ENCODE measurements at regions not wholly inside any gene's neighbourhood (a gene's known extent, or its start where the extent isn't known, plus 50 kb on each side); places are given as distances from the start of the nearest gene placed in this dataset.
"Not testable (repeated sequence)": the region's sequence is repeated elsewhere in the genome, so short reads cannot be mapped to it uniquely, and the experiment has no call there.

GRCh38 chr15:81830520-81830919 is 215.3 kb downstream of the MEX3B start:
- intact Hi-C loops (cut with micrococcal nuclease) = no loop called here
- TF ChIP-seq CTCF (IDR thresholded peaks at IDR 0.05; ENCODE audit: borderline replicate concordance) = no peak
- Histone ChIP-seq H3K36me3 (no peaks in the 10 kb centered on the region), H3K27me3 (ENCODE audit: low read depth) (no peaks in the 10 kb centered on the region), H3K4me3 (no peak overlapping the region), H3K9me3 (replicated peaks) (no peaks in the 10 kb centered on the region), H3K4me1 (no peaks in the 10 kb centered on the region), H3K27ac (replicated peaks) (no peak overlapping the region)
- DNase-seq = no peak

DNA sequence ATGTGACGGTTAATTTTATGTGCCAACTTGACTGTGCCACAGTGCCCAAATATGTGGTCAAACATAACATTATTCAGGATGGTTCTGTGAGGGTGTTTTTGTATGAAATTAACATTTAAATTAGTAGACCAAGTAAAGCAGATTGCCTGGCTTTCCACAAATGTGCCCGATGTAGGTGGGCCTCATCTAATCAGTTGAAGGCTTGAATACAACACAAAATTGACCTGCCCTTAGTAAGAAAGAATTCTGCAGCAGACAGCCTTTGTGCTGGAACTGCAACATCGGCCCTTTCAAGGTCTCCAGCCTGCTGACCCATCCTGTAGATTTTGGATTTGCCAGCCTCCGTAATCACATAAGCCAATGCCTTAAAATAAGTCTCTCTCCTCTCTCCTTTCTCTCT is 215.9 kb downstream of the MEX3B start:
- no peak overlapping the region for H3K27ac ChIP-seq (replicated peaks)
- intact Hi-C loops (cut with micrococcal nuclease) = no loop called here
- no peaks in the 10 kb centered on the region for H3K27me3 ChIP-seq (ENCODE audit: low read depth)
- no peak for TF ChIP-seq CTCF (IDR thresholded peaks at IDR 0.05; ENCODE audit: borderline replicate concordance)
- no peak overlapping the region for H3K4me3 ChIP-seq
- H3K36me3 ChIP-seq = no peaks in the 10 kb centered on the region
- H3K9me3 ChIP-seq (replicated peaks) = no peaks in the 10 kb centered on the region
- no peaks in the 10 kb centered on the region for H3K4me1 ChIP-seq
- DNase-seq = no peak

GRCh38 chr15:81828135-81828534 is 217.7 kb downstream of the MEX3B start:
- Histone ChIP-seq H3K36me3 (no peaks in the 10 kb centered on the region), H3K27ac (replicated peaks) (no peak overlapping the region), H3K4me1 (no peaks in the 10 kb centered on the region), H3K27me3 (ENCODE audit: low read depth) (no peaks in the 10 kb centered on the region), H3K4me3 (no peak overlapping the region), H3K9me3 (replicated peaks) (peaks cover 5% of the 10 kb centered on the region)
- intact Hi-C loops (cut with micrococcal nuclease) = no loop called here
- no peak for TF ChIP-seq CTCF (IDR thresholded peaks at IDR 0.05; ENCODE audit: borderline replicate concordance)
- no peak for DNase-seq

DNA sequence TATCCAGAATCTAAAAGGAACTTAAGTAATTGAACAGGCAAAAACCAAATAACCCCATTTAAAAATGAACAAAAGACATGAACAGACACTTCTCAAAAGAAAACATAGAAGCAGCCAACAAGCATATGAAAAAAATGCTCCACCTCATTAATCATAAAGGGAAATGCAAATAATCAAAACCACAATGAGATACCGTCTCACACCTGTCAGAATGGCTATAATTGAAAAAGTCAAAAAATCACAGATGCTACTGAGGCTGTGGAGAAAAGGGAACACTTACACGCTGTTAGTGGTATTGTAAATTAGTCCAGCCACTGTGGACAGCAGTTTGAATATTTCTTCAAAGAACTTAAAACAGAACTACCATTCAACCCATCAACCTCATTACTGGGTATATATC is 220.7 kb downstream of the MEX3B start:
- Histone ChIP-seq H3K4me3 (no peak overlapping the region), H3K27ac (replicated peaks) (no peak overlapping the region), H3K9me3 (replicated peaks) (peaks cover 8% of the 10 kb centered on the region), H3K36me3 (no peaks in the 10 kb centered on the region), H3K4me1 (no peaks in the 10 kb centered on the region), H3K27me3 (ENCODE audit: low read depth) (peaks cover 8% of the 10 kb centered on the region)
- intact Hi-C loops (cut with micrococcal nuclease) = no loop called here
- TF ChIP-seq CTCF (IDR thresholded peaks at IDR 0.05; ENCODE audit: borderline replicate concordance) = no peak
- no peak for DNase-seq

DNA sequence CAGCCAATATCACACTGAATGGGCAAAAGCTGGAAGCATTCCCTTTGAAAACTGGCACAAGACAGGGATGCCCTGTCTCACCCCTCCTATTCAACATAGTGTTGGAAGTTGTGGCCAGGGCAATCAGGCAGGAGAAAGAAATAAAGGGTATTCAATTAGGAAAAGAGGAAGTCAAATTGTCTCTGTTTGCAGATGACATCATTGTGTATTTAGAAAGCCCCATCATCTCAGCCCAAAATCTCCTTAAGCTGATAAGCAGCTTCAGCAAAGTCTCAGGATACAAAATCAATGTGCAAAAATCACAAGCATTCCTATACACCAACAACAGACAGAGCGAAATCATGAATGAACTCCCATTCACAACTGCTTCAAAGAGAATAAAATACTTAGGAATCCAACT is 223.2 kb downstream of the MEX3B start:
- DNase-seq; H3K27ac ChIP-seq (replicated peaks); H3K36me3 ChIP-seq; intact Hi-C loops (cut with micrococcal nuclease); H3K9me3 ChIP-seq (replicated peaks); H3K4me3 ChIP-seq; H3K4me1 ChIP-seq: not testable (repeated sequence)
- peaks cover 17% of the 10 kb centered on the region for H3K27me3 ChIP-seq (ENCODE audit: low read depth)

GRCh38 chr15:81819924-81820635 is 225.7 kb downstream of the MEX3B start:
- intact Hi-C loops (cut with micrococcal nuclease) = no loop called here
- peaks cover 8% of the 10 kb centered on the region for H3K9me3 ChIP-seq (replicated peaks)
- TF ChIP-seq CTCF (IDR thresholded peaks at IDR 0.05; ENCODE audit: borderline replicate concordance) = no peak
- H3K4me3 ChIP-seq = no peak overlapping the region
- no peak for DNase-seq
- no peak overlapping the region for H3K27ac ChIP-seq (replicated peaks)
- H3K4me1 ChIP-seq = no peaks in the 10 kb centered on the region
- peaks cover 17% of the 10 kb centered on the region for H3K27me3 ChIP-seq (ENCODE audit: low read depth)
- no peaks in the 10 kb centered on the region for H3K36me3 ChIP-seq
